A673 (cell line): ENCODE measurements at regions not wholly inside any gene's neighbourhood (a gene's known extent, or its start where the extent isn't known, plus 50 kb on each side); places are given as distances from the start of the nearest gene placed in this dataset.

Source experiments
- BruUV-seq: library from RNA; stranded (reverse); fragments of 400-500 nt; replicated peaks from 2 replicates; lab custom pipeline; 2021; lab: Mats Ljungman, UMichigan
- CTCF ChIA-PET: fragments of 300-600 bp; sonication (Branson Sonifier 250); formaldehyde crosslinking; loops from one replicate; lab custom pipeline; 2022; ENCODE audit warnings: antibody characterized with exemption; lab: Charles Lee
- POLR2A ChIA-PET: fragments of 300-600 bp; sonication (Branson Sonifier 250); formaldehyde crosslinking; loops from one replicate; lab custom pipeline; 2022; ENCODE audit warnings: antibody characterized with exemption; ENCODE audit not compliant: low non-redundant PET; lab: Charles Lee
- DNase-seq: peaks from one replicate; pipeline ENCODE4 v3.0.0-alpha.2; 2015; ENCODE audit warnings: low spot score
- H3K27ac ChIP-seq: fragments of 200-600 bp; sonication (generic); 2 replicates; pipeline ENCODE4 v1.5.1; 2016; ENCODE audit warnings: mixed run types, low read depth, mild to moderate bottlenecking, mixed read lengths, antibody characterized with exemption, low read length; ENCODE audit not compliant: poor library complexity, severe bottlenecking
- H3K27me3 ChIP-seq: fragments of 200-600 bp; sonication (generic); replicated peaks from 2 replicates; pipeline ENCODE4 v1.6.1; 2017; ENCODE audit warnings: mixed run types, low read depth, mild to moderate bottlenecking, mixed read lengths, antibody characterized with exemption, low read length; ENCODE audit not compliant: insufficient read depth, poor library complexity
- H3K36me3 ChIP-seq: fragments of 200-600 bp; sonication (generic); 2 replicates; pipeline ENCODE4 v1.6.1; 2016; ENCODE audit warnings: mixed run types, mild to moderate bottlenecking, mixed read lengths, antibody characterized with exemption, low read length; ENCODE audit not compliant: insufficient read depth, poor library complexity, severe bottlenecking
- H3K4me1 ChIP-seq: fragments of 200-600 bp; sonication (generic); 2 replicates; pipeline ENCODE4 v1.6.1; 2017; ENCODE audit warnings: mixed run types, mild to moderate bottlenecking, mixed read lengths, antibody characterized with exemption, low read length; ENCODE audit not compliant: insufficient read depth, poor library complexity, severe bottlenecking
- H3K4me3 ChIP-seq: fragments of 200-600 bp; sonication (generic); 2 replicates; pipeline ENCODE4 v1.5.1; 2016; ENCODE audit warnings: low read depth, mixed run types, mild to moderate bottlenecking, mixed read lengths, low read length; ENCODE audit not compliant: poor library complexity, severe bottlenecking
- H3K9me3 ChIP-seq: fragments of 200-600 bp; sonication (generic); 2 replicates; pipeline ENCODE4 v1.6.1; 2016; ENCODE audit warnings: mixed run types, low read depth, mild to moderate bottlenecking, mixed read lengths, antibody characterized with exemption, low read length; ENCODE audit not compliant: poor library complexity, severe bottlenecking
- CTCF ChIP-seq: fragments of 300-800, 200-600 bp; sonication (generic); conservative IDR thresholded peaks from 2 replicates; pipeline ENCODE4 v1.5.1; 2017; ENCODE audit warnings: low read depth, mild to moderate bottlenecking, antibody characterized with exemption, low read length, moderate library complexity, mixed read lengths
- EZH2 ChIP-seq: fragments of 200-600 bp; sonication (generic); IDR thresholded peaks from 2 replicates; pipeline ENCODE4 v1.6.1; 2017; ENCODE audit warnings: borderline replicate concordance, low read depth, mild to moderate bottlenecking, mixed read lengths, antibody characterized with exemption, low read length; ENCODE audit not compliant: poor library complexity, severe bottlenecking
- intact Hi-C: fragments of 100-400 bp; cut with micrococcal nuclease; formaldehyde crosslinking; loops from one replicate; pipeline ENCODE4 v1.10.0; 2022; ENCODE audit not compliant: unreplicated experiment

- H3K4me3 ChIP-seq, result no peak overlapping the region
- no TSS peak for BruUV-seq
- ChIA-PET CTCF (no interaction called here), POLR2A (no interaction called here)
- H3K9me3 ChIP-seq, result no peaks in the 10 kb centered on the region
- no peaks in the 10 kb centered on the region for H3K4me1 ChIP-seq
- TF ChIP-seq CTCF (no peak), EZH2 (no peak)
- no peaks in the 10 kb centered on the region for H3K27me3 ChIP-seq
- intact Hi-C loops, result no loop called here
- no peaks in the 10 kb centered on the region for H3K36me3 ChIP-seq
- H3K27ac ChIP-seq, result no peak overlapping the region
- DNase-seq, result no peak
Measured at GRCh38 chr11:36854875-36855274, 256.8 kb upstream of the RAG2 start.

- Histone ChIP-seq H3K4me3 (no peak overlapping the region), H3K4me1 (no peaks in the 10 kb centered on the region), H3K27me3 (no peaks in the 10 kb centered on the region), H3K9me3 (no peaks in the 10 kb centered on the region), H3K36me3 (no peaks in the 10 kb centered on the region), H3K27ac (no peak overlapping the region)
- ChIA-PET POLR2A (no interaction called here), CTCF (no interaction called here)
- TF ChIP-seq EZH2 (no peak), CTCF (no peak)
- no peak for DNase-seq
- BruUV-seq, result no TSS peak
- intact Hi-C loops, result no loop called here
Measured at GRCh38 chr11:36848660-36849059, 250.6 kb upstream of the RAG2 start.

GRCh38 chr11:36840378-36840777 lies 242.3 kb upstream of the RAG2 start:
- Histone ChIP-seq H3K4me3 (no peak overlapping the region), H3K4me1 (no peaks in the 10 kb centered on the region), H3K27me3 (no peaks in the 10 kb centered on the region), H3K27ac (no peak overlapping the region), H3K36me3 (no peaks in the 10 kb centered on the region), H3K9me3 (peaks cover 7% of the 10 kb centered on the region)
- intact Hi-C loops, result no loop called here
- CTCF ChIA-PET, result no interaction called here
- BruUV-seq, result no TSS peak
- TF ChIP-seq EZH2 (no peak), CTCF (no peak)
- POLR2A ChIA-PET, result no interaction called here
- DNase-seq, result no peak
